ENCODE measurements at regions not wholly inside any gene's neighbourhood (a gene's known extent, or its start where the extent isn't known, plus 50 kb on each side); places are given as distances from the start of the nearest gene placed in this dataset.

GRCh38 chr13:80118506-80118905 lies 222.4 kb downstream of the SPRY2 start:
- no peak overlapping the region for H3K9ac ChIP-seq (ENCODE audit: low read depth in 2 of 2, low read length in 2 of 2)
- H3K4me1 ChIP-seq, result no peaks in the 10 kb centered on the region
- H3K4me3 ChIP-seq, result no peak overlapping the region
- no peak for DNase-seq
- TF ChIP-seq CTCF (IDR thresholded peaks at IDR 0.05), result no peak
- no peaks in the 10 kb centered on the region for H3K36me3 ChIP-seq
- intact Hi-C loops (cut with DNase I), result no loop called here
- H3K27me3 ChIP-seq, result no peaks in the 10 kb centered on the region
- H3K9me3 ChIP-seq, result no peaks in the 10 kb centered on the region
- H3K27ac ChIP-seq, result no peak overlapping the region

- DNase-seq, result no peak
- H3K9me3 ChIP-seq, result no peaks in the 10 kb centered on the region
- no peak overlapping the region for H3K4me3 ChIP-seq
- H3K4me1 ChIP-seq, result no peaks in the 10 kb centered on the region
- H3K27me3 ChIP-seq, result no peaks in the 10 kb centered on the region
- no peaks in the 10 kb centered on the region for H3K36me3 ChIP-seq
- intact Hi-C loops (cut with DNase I), result no loop called here
- no peak for TF ChIP-seq CTCF (IDR thresholded peaks at IDR 0.05)
- H3K27ac ChIP-seq, result no peak overlapping the region
- no peak overlapping the region for H3K9ac ChIP-seq (ENCODE audit: low read depth in 2 of 2, low read length in 2 of 2)
Observed at GRCh38 chr13:80118099-80118498, 222.8 kb downstream of the SPRY2 start.

GRCh38 chr13:80117515-80117914 lies 223.4 kb downstream of the SPRY2 start:
- H3K9ac ChIP-seq (ENCODE audit: low read depth in 2 of 2, low read length in 2 of 2), result no peak overlapping the region
- no peak for DNase-seq
- no peak overlapping the region for H3K4me3 ChIP-seq
- H3K27me3 ChIP-seq, result no peaks in the 10 kb centered on the region
- no peaks in the 10 kb centered on the region for H3K36me3 ChIP-seq
- intact Hi-C loops (cut with DNase I), result no loop called here
- no peak for TF ChIP-seq CTCF (IDR thresholded peaks at IDR 0.05)
- H3K27ac ChIP-seq, result no peak overlapping the region
- H3K4me1 ChIP-seq, result no peaks in the 10 kb centered on the region
- no peaks in the 10 kb centered on the region for H3K9me3 ChIP-seq

- no peak overlapping the region for H3K9ac ChIP-seq (ENCODE audit: low read depth in 2 of 2, low read length in 2 of 2)
- TF ChIP-seq CTCF (IDR thresholded peaks at IDR 0.05), result no peak
- intact Hi-C loops (cut with DNase I), result no loop called here
- H3K4me3 ChIP-seq, result no peak overlapping the region
- no peaks in the 10 kb centered on the region for H3K36me3 ChIP-seq
- H3K27me3 ChIP-seq, result no peaks in the 10 kb centered on the region
- no peaks in the 10 kb centered on the region for H3K4me1 ChIP-seq
- no peak overlapping the region for H3K27ac ChIP-seq
- DNase-seq, result no peak
- no peaks in the 10 kb centered on the region for H3K9me3 ChIP-seq
Observed at GRCh38 chr13:80116107-80116506, 224.8 kb downstream of the SPRY2 start.

- TF ChIP-seq CTCF (IDR thresholded peaks at IDR 0.05), result no peak
Observed at GRCh38 chr13:80115616-80116015, 225.3 kb downstream of the SPRY2 start.

More at GRCh38 chr13:80115616-80116015, 225.3 kb downstream of the SPRY2 start:
- H3K36me3 ChIP-seq, result no peaks in the 10 kb centered on the region
- intact Hi-C loops (cut with DNase I), result no loop called here
- no peak for DNase-seq
- no peaks in the 10 kb centered on the region for H3K9me3 ChIP-seq
- H3K9ac ChIP-seq (ENCODE audit: low read depth in 2 of 2, low read length in 2 of 2), result no peak overlapping the region
- no peak overlapping the region for H3K4me3 ChIP-seq
- no peak overlapping the region for H3K27ac ChIP-seq
- H3K4me1 ChIP-seq, result no peaks in the 10 kb centered on the region
- no peaks in the 10 kb centered on the region for H3K27me3 ChIP-seq

Data from colonic mucosa (tissue), 4 donors.